H1 (cell line): ENCODE measurements at regions not wholly inside any gene's neighbourhood (a gene's known extent, or its start where the extent isn't known, plus 50 kb on each side); places are given as distances from the start of the nearest gene placed in this dataset.

Experiments
- CTCF ChIA-PET: fragments of 300-600 bp; sonication (Branson Sonifier 250); formaldehyde crosslinking; loops from one replicate; lab custom pipeline; 2021; ENCODE audit not compliant: partially characterized antibody; lab: Charles Lee
- POLR2A ChIA-PET: fragments of 300-600 bp; sonication (Branson Sonifier 250); formaldehyde crosslinking; loops from one replicate; lab custom pipeline; 2021; ENCODE audit warnings: inconsistent platforms; ENCODE audit not compliant: partially characterized antibody; lab: Charles Lee
- DNase-seq, 2 experiments: peaks; one replicate each; pipeline versions ENCODE4 v3.0.0 to v3.0.0-alpha.2; 2010 to 2022; ENCODE audit warnings: low spot score in 2 of 2, low read depth in 1 of 2, mixed read lengths in 1 of 2
- FAIRE-seq: peaks from 2 replicates; lab custom pipeline; 2011; peaks lifted over from hg19 to GRCh38; lab: Jason Lieb, UNC
- H2AFZ ChIP-seq: 2 replicates; pipeline ENCODE4 v1.8.1; 2012; ENCODE audit warnings: low read length, inconsistent platforms
- H2AK5ac ChIP-seq: 2 replicates; pipeline ENCODE4 v1.6.1; 2013; ENCODE audit warnings: low read depth, low read length
- H2BK120ac ChIP-seq: replicated peaks from 2 replicates; pipeline ENCODE3; 2013; ENCODE audit warnings: low read depth, low read length, inconsistent platforms
- H2BK12ac ChIP-seq: 2 replicates; pipeline ENCODE4 v1.6.1; 2013; ENCODE audit warnings: low read depth, low read length
- H2BK15ac ChIP-seq: 2 replicates; pipeline ENCODE4 v1.6.1; 2013; ENCODE audit warnings: low read length
- H2BK20ac ChIP-seq: 2 replicates; pipeline ENCODE4 v1.6.1; 2013; ENCODE audit warnings: low read length
- H2BK5ac ChIP-seq: 2 replicates; pipeline ENCODE4 v1.6.1; 2013; ENCODE audit warnings: low read depth, low read length
- H3K14ac ChIP-seq: 2 replicates; pipeline ENCODE4 v1.6.1; 2013; ENCODE audit warnings: inconsistent platforms; ENCODE audit not compliant: insufficient read length
- H3K18ac ChIP-seq: 2 replicates; pipeline ENCODE4 v1.6.1; 2013; ENCODE audit warnings: low read length; ENCODE audit errors: extremely low read depth
- H3K23ac ChIP-seq: 2 replicates; pipeline ENCODE4 v1.6.1; 2013; ENCODE audit warnings: inconsistent platforms; ENCODE audit not compliant: insufficient read length
- H3K23me2 ChIP-seq: 2 replicates; pipeline ENCODE4 v1.6.1; 2013; ENCODE audit warnings: low read depth, low read length
- H3K27ac ChIP-seq: 2 replicates; pipeline ENCODE4 v1.6.1; 2011; ENCODE audit warnings: low read depth, low read length, inconsistent platforms
- H3K27me3 ChIP-seq, 4 experiments: replicated peaks in 1 of 4; 1 replicate in 1 of 4; 2 replicates in 3 of 4; pipeline versions ENCODE4 v1.6.1 to v1.8.1; 2011 to 2013; ENCODE audit warnings: low read length in 3 of 4, mild to moderate bottlenecking in 3 of 4, inconsistent platforms in 2 of 4, mixed read lengths in 2 of 4, moderate library complexity in 1 of 4; ENCODE audit not compliant: control insufficient read depth in 3 of 4, insufficient read depth in 3 of 4; ENCODE audit errors: extremely low read depth in 1 of 4
- H3K36me3 ChIP-seq, 4 experiments: 2 replicates each; pipeline versions ENCODE4 v1.6.1 to v1.8.1; 2011 to 2013; ENCODE audit warnings: mild to moderate bottlenecking in 4 of 4, low read length in 3 of 4, moderate library complexity in 2 of 4, control low read depth in 1 of 4, inconsistent platforms in 1 of 4; ENCODE audit not compliant: insufficient read depth in 4 of 4, control insufficient read depth in 2 of 4
- H3K4ac ChIP-seq: replicated peaks from 2 replicates; pipeline ENCODE3; 2013; ENCODE audit warnings: low read length, low read depth, mixed read lengths, inconsistent platforms; ENCODE audit not compliant: insufficient read length
- H3K4me1 ChIP-seq, 4 experiments: replicated peaks in 1 of 4; 1 replicate in 1 of 4; 2 replicates in 3 of 4; pipeline versions ENCODE4 v1.6.1 to v1.8.1; 2011 to 2013; ENCODE audit warnings: low read length in 3 of 4, inconsistent platforms in 2 of 4, mixed read lengths in 1 of 4; ENCODE audit not compliant: insufficient read depth in 4 of 4, control insufficient read depth in 3 of 4
- H3K4me2 ChIP-seq, 2 experiments: 2 replicates each; pipeline versions ENCODE4 v1.6.1 to v1.8.1; 2011 to 2013; ENCODE audit warnings: low read depth in 2 of 2, low read length in 2 of 2, control low read depth in 1 of 2, inconsistent platforms in 1 of 2, mild to moderate bottlenecking in 1 of 2; ENCODE audit not compliant: insufficient read depth in 1 of 2
- H3K4me3 ChIP-seq, 4 experiments: fragments of 200-600, 300-600 bp in 1 of 4; sonication (generic), shearing (Covaris generic), sonication (Bioruptor Twin) in 1 of 4; 2 replicates each; pipeline versions ENCODE4 v1.5.1 to v1.8.1; 2011 to 2016; ENCODE audit warnings: low read length in 4 of 4, low read depth in 3 of 4, control low read depth in 2 of 4, inconsistent platforms in 2 of 4, mild to moderate bottlenecking in 2 of 4, mixed read lengths in 1 of 4, moderate library complexity in 1 of 4; ENCODE audit not compliant: insufficient read depth in 2 of 4; ENCODE audit errors: extremely low read depth in 1 of 4
- H3K56ac ChIP-seq: replicated peaks from 2 replicates; pipeline ENCODE3; 2013; ENCODE audit warnings: low read depth, mild to moderate bottlenecking, mixed read lengths, low read length, inconsistent platforms; ENCODE audit not compliant: insufficient read length
- H3K79me1 ChIP-seq: 2 replicates; pipeline ENCODE4 v1.6.1; 2013; ENCODE audit warnings: low read depth, low read length, control low read depth
- H3K79me2 ChIP-seq, 2 experiments: 2 replicates each; pipeline versions ENCODE4 v1.6.1 to v1.8.1; 2012 to 2013; ENCODE audit warnings: low read length in 2 of 2, mild to moderate bottlenecking in 2 of 2, inconsistent platforms in 1 of 2; ENCODE audit not compliant: insufficient read depth in 2 of 2, control insufficient read depth in 1 of 2
- H3K9ac ChIP-seq, 4 experiments: replicated peaks in 1 of 4; 1 replicate in 1 of 4; 2 replicates in 3 of 4; pipeline versions ENCODE4 v1.6.1 to v1.8.1; 2011 to 2013; ENCODE audit warnings: low read depth in 3 of 4, low read length in 3 of 4, control low read depth in 2 of 4, mild to moderate bottlenecking in 2 of 4, moderate library complexity in 2 of 4, inconsistent platforms in 1 of 4; ENCODE audit errors: extremely low read depth in 1 of 4
- H3K9me3 ChIP-seq, 2 experiments: 2 replicates each; pipeline versions ENCODE4 v1.6.1 to v1.8.1; 2012 to 2013; ENCODE audit warnings: mild to moderate bottlenecking in 2 of 2, moderate library complexity in 2 of 2, control low read depth in 1 of 2, inconsistent platforms in 1 of 2, low read depth in 1 of 2, low read length in 1 of 2, mixed read lengths in 1 of 2; ENCODE audit not compliant: insufficient read depth in 2 of 2
- H4K20me1 ChIP-seq, 2 experiments: replicated peaks in 1 of 2; 2 replicates each; pipeline versions ENCODE3 to v1.8.1; 2011 to 2013; ENCODE audit warnings: inconsistent platforms in 2 of 2, low read length in 2 of 2, mild to moderate bottlenecking in 1 of 2; ENCODE audit not compliant: insufficient read depth in 2 of 2, control insufficient read depth in 1 of 2
- H4K5ac ChIP-seq: 2 replicates; pipeline ENCODE4 v1.6.1; 2013; ENCODE audit warnings: low read length, low read depth, mixed read lengths, inconsistent platforms; ENCODE audit not compliant: insufficient read length
- H4K8ac ChIP-seq: 2 replicates; pipeline ENCODE4 v1.8.0; 2013; ENCODE audit warnings: mild to moderate bottlenecking, moderate library complexity, low read length, inconsistent platforms; ENCODE audit not compliant: insufficient read depth; ENCODE audit errors: extremely low read depth
- H4K91ac ChIP-seq: replicated peaks from 2 replicates; pipeline ENCODE3; 2013; ENCODE audit warnings: low read length, mixed read lengths, inconsistent platforms; ENCODE audit not compliant: insufficient read length
- ASH2L ChIP-seq: fragments of 200-600, 300-600 bp; sonication (generic); IDR thresholded peaks from one replicate; pipeline ENCODE4 v1.7.1; 2017; ENCODE audit warnings: low read length
- BCL11A ChIP-seq, 2 experiments: IDR thresholded peaks; one replicate each; pipeline ENCODE4 v1.6.1; 2011; ENCODE audit warnings: low read depth in 2 of 2, low read length in 2 of 2, mild to moderate bottlenecking in 2 of 2
- BRCA1 ChIP-seq: IDR thresholded peaks from 2 replicates; pipeline ENCODE4 v1.6.1; 2012; ENCODE audit warnings: low read depth, low read length, improper control_type of control experiment
- CHD1 ChIP-seq: IDR thresholded peaks from 2 replicates; pipeline ENCODE4 v1.6.1; 2012; ENCODE audit warnings: low read depth, low read length, improper control_type of control experiment
- EGR1 ChIP-seq: IDR thresholded peaks from 2 replicates; pipeline ENCODE4 v1.6.1; 2011; ENCODE audit warnings: low read depth, low read length, borderline replicate concordance
- EP300 ChIP-seq, 2 experiments: IDR thresholded peaks; 1 replicate in 1 of 2; 2 replicates in 1 of 2; pipeline ENCODE4 v1.6.1; 2011 to 2012; ENCODE audit warnings: low read depth in 2 of 2, low read length in 2 of 2, mild to moderate bottlenecking in 2 of 2, borderline replicate concordance in 1 of 2, inconsistent platforms in 1 of 2, moderate library complexity in 1 of 2
- MAFK ChIP-seq: IDR thresholded peaks from 2 replicates; pipeline ENCODE4 v1.6.1; 2012; ENCODE audit warnings: low read depth, mild to moderate bottlenecking, improper control_type of control experiment, low read length
- RBBP5 ChIP-seq: IDR thresholded peaks from 2 replicates; pipeline ENCODE4 v1.7.1; 2012; ENCODE audit warnings: low read depth, mild to moderate bottlenecking, inconsistent platforms, low read length, moderate library complexity, borderline replicate concordance
- SIX5 ChIP-seq: IDR thresholded peaks from 2 replicates; pipeline ENCODE4 v1.6.1; 2011; ENCODE audit warnings: mild to moderate bottlenecking, low read depth, low read length
- SRF ChIP-seq: IDR thresholded peaks from 2 replicates; pipeline ENCODE4 v1.6.1; 2011; ENCODE audit warnings: mild to moderate bottlenecking, low read depth, low read length, moderate library complexity
- YY1 ChIP-seq: IDR thresholded peaks from 2 replicates; pipeline ENCODE4 v1.6.1; 2011; ENCODE audit warnings: low read depth, mild to moderate bottlenecking, low read length
- WGBS, 2 experiments: shearing (Covaris generic) in 1 of 2; methylation state at CpG; one replicate each; pipeline versions ENCODE4 v1.1.6 to v1.1.7; 2013 to 2015; ENCODE audit warnings: low lambda C conversion rate in 2 of 2, mixed read lengths in 2 of 2, inconsistent platforms in 1 of 2, low coverage in 1 of 2, missing lambda C conversion rate in 1 of 2; ENCODE audit not compliant: insufficient replicate concordance in 2 of 2, insufficient coverage in 1 of 2, insufficient read length in 1 of 2; ENCODE audit errors: extremely low coverage in 1 of 2, missing lambda C conversion rate in 1 of 2; 5-methylcytosine and 5-hydroxymethylcytosine counted together
- TF ChIP-seq, protein P1 (sequence below), 3 experiments: IDR thresholded peaks; 1 replicate in 2 of 3; 2 replicates in 1 of 3; pipeline versions ENCODE4 v1.5.1 to v1.6.1; 2011; ENCODE audit warnings: low read length in 3 of 3, mild to moderate bottlenecking in 3 of 3, inconsistent platforms in 2 of 3, low read depth in 1 of 3, moderate library complexity in 1 of 3; ENCODE audit not compliant: insufficient read depth in 1 of 3; ENCODE audit errors: control extremely low read depth in 1 of 3

- Histone ChIP-seq H3K23ac (no peak overlapping the region), H2BK5ac (no peak overlapping the region), H3K9ac (no peak overlapping the region), H3K9me3 (peaks cover 0 to 2% of the 10 kb centered on the region in 2 experiments; a peak in 1 of 4 replicates), H2BK12ac (no peak overlapping the region), H2AFZ (no peak overlapping the region), H3K56ac (no peak overlapping the region), H2BK15ac (no peak overlapping the region), H3K18ac (no peak overlapping the region), H3K79me1 (no peaks in the 10 kb centered on the region), H4K8ac (no peak overlapping the region), H3K4me1 (no peaks in the 10 kb centered on the region), H2BK120ac (no peak overlapping the region), H3K36me3 (no peaks in the 10 kb centered on the region), H3K27me3 (no peaks in the 10 kb centered on the region), H3K79me2 (no peaks in the 10 kb centered on the region), H2BK20ac (no peak overlapping the region), H4K20me1 (no peaks in the 10 kb centered on the region), H3K14ac (no peak overlapping the region), H3K4me3 (no peak overlapping the region), H3K4ac (no peak overlapping the region), H4K5ac (no peak overlapping the region), H3K4me2 (no peak overlapping the region), H3K23me2 (no peaks in the 10 kb centered on the region), H2AK5ac (no peak overlapping the region), H4K91ac (no peak overlapping the region), H3K27ac (no peak overlapping the region)
- ChIA-PET CTCF (no interaction called here), POLR2A (no interaction called here)
- FAIRE-seq (no peak), DNase-seq (no peak)
- TF ChIP-seq SIX5: no peak
- TF ChIP-seq YY1: no peak
- TF ChIP-seq BCL11A (IDR thresholded peaks at IDR 0.05; ENCODE audit: low read depth in 2 of 2, low read length in 2 of 2): no peak
- TF ChIP-seq CHD1: no peak
- no peak for TF ChIP-seq SRF
- TF ChIP-seq, protein P1, sequence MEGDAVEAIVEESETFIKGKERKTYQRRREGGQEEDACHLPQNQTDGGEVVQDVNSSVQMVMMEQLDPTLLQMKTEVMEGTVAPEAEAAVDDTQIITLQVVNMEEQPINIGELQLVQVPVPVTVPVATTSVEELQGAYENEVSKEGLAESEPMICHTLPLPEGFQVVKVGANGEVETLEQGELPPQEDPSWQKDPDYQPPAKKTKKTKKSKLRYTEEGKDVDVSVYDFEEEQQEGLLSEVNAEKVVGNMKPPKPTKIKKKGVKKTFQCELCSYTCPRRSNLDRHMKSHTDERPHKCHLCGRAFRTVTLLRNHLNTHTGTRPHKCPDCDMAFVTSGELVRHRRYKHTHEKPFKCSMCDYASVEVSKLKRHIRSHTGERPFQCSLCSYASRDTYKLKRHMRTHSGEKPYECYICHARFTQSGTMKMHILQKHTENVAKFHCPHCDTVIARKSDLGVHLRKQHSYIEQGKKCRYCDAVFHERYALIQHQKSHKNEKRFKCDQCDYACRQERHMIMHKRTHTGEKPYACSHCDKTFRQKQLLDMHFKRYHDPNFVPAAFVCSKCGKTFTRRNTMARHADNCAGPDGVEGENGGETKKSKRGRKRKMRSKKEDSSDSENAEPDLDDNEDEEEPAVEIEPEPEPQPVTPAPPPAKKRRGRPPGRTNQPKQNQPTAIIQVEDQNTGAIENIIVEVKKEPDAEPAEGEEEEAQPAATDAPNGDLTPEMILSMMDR (IDR thresholded peaks at IDR 0.05; ENCODE audit: control extremely low read depth in 1 of 3, insufficient read depth in 1 of 3, low read depth in 1 of 3, low read length in 3 of 3): no peak
- no peak for TF ChIP-seq RBBP5
- TF ChIP-seq MAFK: no peak
- no peak for TF ChIP-seq EGR1
- TF ChIP-seq BRCA1: no peak
- no peak for TF ChIP-seq EP300 (IDR thresholded peaks at IDR 0.05; ENCODE audit: borderline replicate concordance in 1 of 2, low read depth in 2 of 2, low read length in 2 of 2)
- TF ChIP-seq ASH2L: no peak
- WGBS, 2 experiments: 78% methylated on average over 1 of the region's 1 CpG; no CpG with 5 or more reads in 1 of the 2 experiments
These were observed 308.5 kb upstream of the MEOX2 start for GRCh38 chr7:15995027-15995426.
